ENCODE measurements at regions not wholly inside any gene's neighbourhood (a gene's known extent, or its start where the extent isn't known, plus 50 kb on each side); places are given as distances from the start of the nearest gene placed in this dataset.
"Not testable (repeated sequence)": the region's sequence is repeated elsewhere in the genome, so short reads cannot be mapped to it uniquely, and the experiment has no call there.

DNA sequence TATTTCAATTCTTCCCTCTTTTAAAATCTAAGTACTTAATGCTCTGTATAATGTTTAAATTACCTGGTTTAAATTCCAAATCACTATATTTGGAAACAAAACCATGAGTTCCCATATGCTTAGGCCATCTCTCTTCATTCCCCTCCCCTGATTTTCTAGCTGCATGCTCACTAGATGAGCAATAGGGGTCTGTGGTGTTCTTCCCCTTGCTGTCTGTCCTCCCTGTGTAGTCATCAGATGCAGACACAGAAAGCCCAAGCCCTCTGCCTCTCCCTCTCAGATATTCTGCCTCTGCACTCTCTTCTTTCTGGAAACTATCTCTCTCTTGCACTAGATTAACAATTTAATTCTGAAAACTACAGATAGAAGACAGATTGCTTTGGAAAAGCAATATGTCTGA, 1730.2 kb downstream of the OLFM4 start:
- Mint-ChIP-seq H3K4me1 (no peaks in the 10 kb centered on the region), H3K27ac (no peak overlapping the region), H3K9me3 (no peaks in the 10 kb centered on the region), H3K4me3 (no peak overlapping the region), H3K27me3 (no peaks in the 10 kb centered on the region), H3K36me3 (no peaks in the 10 kb centered on the region)
- no peak for DNase-seq
- CTCF ChIA-PET, result no interaction called here

DNA sequence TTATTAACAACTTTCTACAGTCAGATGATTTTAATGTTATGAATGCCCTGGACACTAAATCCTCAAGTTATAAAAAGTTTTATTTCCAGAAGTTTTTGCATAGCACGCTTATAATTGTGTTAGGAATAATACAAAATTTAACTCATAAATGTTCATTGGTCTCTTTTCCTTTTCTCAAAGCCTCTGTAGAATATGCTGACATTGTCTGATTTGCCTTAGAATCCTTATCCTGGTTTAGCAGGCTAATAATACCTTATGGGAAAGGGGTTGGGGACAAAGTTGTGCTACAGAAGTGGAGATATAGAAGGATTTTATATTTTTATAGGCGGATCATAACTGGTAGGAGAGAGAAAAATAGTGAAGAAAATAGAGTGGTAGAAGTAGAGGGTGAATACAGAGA, 1739.6 kb downstream of the OLFM4 start:
- H3K36me3 Mint-ChIP-seq, result no peaks in the 10 kb centered on the region
- no peak overlapping the region for H3K27ac Mint-ChIP-seq
- H3K4me1 Mint-ChIP-seq, result no peaks in the 10 kb centered on the region
- no peak overlapping the region for H3K4me3 Mint-ChIP-seq
- no peaks in the 10 kb centered on the region for H3K27me3 Mint-ChIP-seq
- H3K9me3 Mint-ChIP-seq, result peaks cover 6% of the 10 kb centered on the region
- DNase-seq, result no peak
- CTCF ChIA-PET, result no interaction called here

DNA sequence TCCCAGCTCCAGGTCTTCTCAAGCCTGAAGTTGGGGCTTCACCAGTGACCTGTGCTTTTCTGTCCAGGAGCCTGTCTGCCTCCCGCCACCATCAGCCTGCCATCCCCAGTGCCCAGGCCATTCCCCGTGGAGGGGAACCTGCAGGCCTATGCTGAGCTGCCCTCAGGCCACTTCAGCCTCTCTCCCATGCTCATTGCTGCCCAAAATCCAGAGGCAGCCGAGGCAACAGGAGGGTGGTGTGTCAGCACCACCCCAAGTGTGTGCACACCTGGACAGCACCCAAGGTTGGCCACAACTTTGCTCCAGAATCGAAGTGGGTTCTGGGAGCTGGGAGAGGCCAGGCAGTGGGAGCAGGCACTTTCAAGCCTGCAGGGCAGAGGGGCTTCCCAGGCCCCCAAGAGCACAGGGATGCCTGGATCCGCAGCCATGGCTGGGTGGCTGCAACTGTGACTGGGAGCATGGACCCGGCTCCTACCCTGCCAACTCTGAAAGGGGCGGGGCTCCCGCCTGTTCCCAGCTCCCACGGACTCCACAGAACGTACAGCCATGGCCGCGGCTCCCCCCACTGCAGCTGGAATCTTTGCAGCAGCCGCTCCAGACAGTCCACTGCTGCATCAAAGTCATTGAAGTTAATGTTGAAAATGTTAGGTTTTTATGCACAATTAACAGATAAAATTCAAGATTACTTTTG, 1747.0 kb downstream of the OLFM4 start:
- CTCF ChIA-PET, result no interaction called here
- DNase-seq, result no peak
- peaks cover 9% of the 10 kb centered on the region for H3K9me3 Mint-ChIP-seq

DNA sequence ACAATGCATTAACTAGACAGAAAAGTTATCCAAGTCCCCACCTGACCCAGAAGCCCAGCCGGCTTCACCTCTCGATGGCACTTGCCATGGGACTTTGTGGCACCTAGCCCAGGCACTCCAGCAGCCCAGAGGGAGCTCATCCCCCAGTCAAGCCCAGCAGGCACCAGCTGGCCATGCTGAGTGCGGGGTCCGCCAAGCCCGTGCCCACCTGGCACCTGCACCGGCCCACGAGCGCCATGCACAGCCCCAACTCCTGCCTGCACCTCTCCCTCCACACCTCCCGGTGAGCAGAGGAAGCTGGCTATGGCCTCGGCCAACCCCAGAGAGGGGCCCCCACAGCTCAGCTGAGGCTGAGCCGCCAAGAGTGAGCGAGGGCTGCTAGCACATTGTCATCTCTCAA, 1759.1 kb downstream of the OLFM4 start:
- H3K4me1 Mint-ChIP-seq, result no peaks in the 10 kb centered on the region
- no peak overlapping the region for H3K27ac Mint-ChIP-seq
- H3K9me3 Mint-ChIP-seq, result peaks cover 11% of the 10 kb centered on the region
- H3K36me3 Mint-ChIP-seq, result no peaks in the 10 kb centered on the region
- H3K4me3 Mint-ChIP-seq, result no peak overlapping the region
- no peak for DNase-seq
- CTCF ChIA-PET, result no interaction called here
- H3K27me3 Mint-ChIP-seq, result no peaks in the 10 kb centered on the region

More for the DNA sequence above, 1747.0 kb downstream of the OLFM4 start:
- no peaks in the 10 kb centered on the region for H3K36me3 Mint-ChIP-seq
- no peaks in the 10 kb centered on the region for H3K27me3 Mint-ChIP-seq
- no peak overlapping the region for H3K27ac Mint-ChIP-seq
- no peaks in the 10 kb centered on the region for H3K4me1 Mint-ChIP-seq
- H3K4me3 Mint-ChIP-seq, result no peak overlapping the region

DNA sequence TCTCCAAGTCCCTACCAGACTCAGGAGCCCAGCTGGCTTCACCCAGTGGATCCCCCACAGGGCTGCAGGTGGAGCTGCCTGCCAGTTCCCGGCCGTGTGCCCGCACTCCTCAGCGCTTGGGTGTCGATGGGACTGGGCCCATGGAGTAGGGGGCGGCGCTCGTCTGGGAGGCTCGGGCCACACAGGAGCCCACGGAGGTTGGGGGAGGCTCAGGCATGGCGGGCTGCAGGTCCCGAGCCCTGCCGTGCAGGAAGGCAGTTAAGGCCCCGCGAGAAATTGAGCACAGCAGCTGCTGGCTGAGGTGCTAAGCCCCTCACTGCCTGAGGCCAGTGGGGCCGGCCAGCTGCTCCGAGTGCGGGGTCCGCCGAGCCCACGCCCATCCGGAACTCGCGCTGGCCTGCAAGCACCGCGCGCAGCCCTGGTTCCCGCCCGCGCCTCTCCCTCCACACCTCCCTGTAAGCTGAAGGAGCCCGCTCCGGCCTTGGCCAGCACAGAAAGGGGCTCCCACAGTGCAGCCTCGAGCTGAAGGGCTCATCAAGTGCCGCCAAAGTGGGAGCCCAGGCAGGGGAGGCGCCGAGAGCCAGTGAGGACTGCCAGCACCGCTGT, 1771.1 kb downstream of the OLFM4 start:
- H3K4me1 Mint-ChIP-seq, result no peaks in the 10 kb centered on the region
- H3K27ac Mint-ChIP-seq, result no peak overlapping the region
- H3K9me3 Mint-ChIP-seq, result peaks cover 11% of the 10 kb centered on the region
- CTCF ChIA-PET, result no interaction called here
- H3K4me3 Mint-ChIP-seq, result no peak overlapping the region
- no peak for DNase-seq
- H3K27me3 Mint-ChIP-seq, result no peaks in the 10 kb centered on the region
- H3K36me3 Mint-ChIP-seq, result no peaks in the 10 kb centered on the region

DNA sequence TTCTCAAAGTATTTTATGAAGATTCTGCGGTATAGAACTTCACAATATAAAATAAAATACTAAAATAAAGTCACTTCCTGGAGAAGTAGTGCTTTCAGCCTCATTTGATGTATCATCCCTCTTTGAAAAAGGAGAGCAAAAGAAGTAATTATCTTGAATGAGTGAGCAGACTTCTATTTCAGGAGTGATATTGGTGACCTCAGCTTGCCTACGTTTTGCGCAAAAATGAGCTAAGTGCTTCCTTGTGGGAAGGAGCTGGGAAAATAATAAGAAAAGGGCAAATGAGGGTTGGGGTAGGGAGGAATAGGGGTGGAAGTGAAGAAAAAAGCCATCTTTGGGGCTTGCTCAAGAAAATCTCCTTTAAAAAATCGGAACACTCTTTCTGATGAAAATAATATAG, 1773.6 kb downstream of the OLFM4 start:
- no peaks in the 10 kb centered on the region for H3K4me1 Mint-ChIP-seq
- no peak for DNase-seq
- no peaks in the 10 kb centered on the region for H3K36me3 Mint-ChIP-seq
- CTCF ChIA-PET, result no interaction called here
- H3K9me3 Mint-ChIP-seq, result peaks cover 11% of the 10 kb centered on the region
- H3K27ac Mint-ChIP-seq, result no peak overlapping the region
- H3K4me3 Mint-ChIP-seq, result no peak overlapping the region
- H3K27me3 Mint-ChIP-seq, result no peaks in the 10 kb centered on the region

DNA sequence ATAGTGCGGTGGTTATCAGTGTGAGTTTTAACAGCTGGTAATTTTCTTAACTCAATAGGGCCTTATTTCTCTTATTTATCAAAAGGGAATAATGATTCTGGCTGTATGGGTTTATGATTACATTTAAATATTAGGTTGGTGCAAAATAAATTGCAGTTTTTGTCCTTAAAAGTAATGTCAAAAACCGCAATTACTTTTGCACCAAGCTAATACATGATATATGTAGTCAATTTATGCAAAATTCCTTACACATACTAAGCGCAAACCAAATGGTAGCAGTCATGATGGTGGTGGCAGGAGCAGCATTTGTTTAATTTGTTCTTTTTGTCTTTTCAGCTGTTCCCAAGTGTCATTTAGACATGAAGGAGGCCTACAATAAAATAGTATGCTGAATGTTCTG, 1777.1 kb downstream of the OLFM4 start:
- no peak overlapping the region for H3K27ac Mint-ChIP-seq
- H3K9me3 Mint-ChIP-seq, result peaks cover 2% of the 10 kb centered on the region
- no peak for DNase-seq
- no peaks in the 10 kb centered on the region for H3K36me3 Mint-ChIP-seq
- no peaks in the 10 kb centered on the region for H3K4me1 Mint-ChIP-seq
- no peaks in the 10 kb centered on the region for H3K27me3 Mint-ChIP-seq
- H3K4me3 Mint-ChIP-seq, result no peak overlapping the region
- CTCF ChIA-PET, result no interaction called here

DNA sequence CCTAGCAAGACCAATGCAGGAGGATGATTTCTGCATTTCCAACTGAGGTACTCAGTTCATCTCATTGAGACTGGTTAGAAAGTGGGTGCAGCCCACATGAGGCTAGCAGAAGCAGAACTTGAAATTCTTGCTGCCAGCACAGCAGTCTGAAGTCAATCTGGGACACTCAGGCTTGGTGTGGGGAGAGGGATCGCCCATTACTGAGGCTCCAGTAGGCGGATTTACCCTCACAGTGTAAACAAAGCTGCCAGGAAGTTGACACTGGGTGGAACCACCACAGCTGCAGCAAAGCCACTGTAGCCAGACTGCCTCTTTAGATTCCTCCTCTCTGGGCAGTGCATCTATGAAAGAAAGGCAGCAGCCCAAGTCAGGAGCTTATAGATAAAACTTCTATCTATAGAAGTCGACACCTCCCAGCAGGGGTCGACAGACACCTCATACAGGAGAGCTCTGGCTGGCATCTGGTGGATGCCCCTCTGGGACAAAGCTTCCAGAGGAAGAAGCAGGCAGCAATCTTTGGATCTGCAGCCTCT, 1793.4 kb downstream of the OLFM4 start:
- H3K27me3 Mint-ChIP-seq, H3K4me3 Mint-ChIP-seq, CTCF ChIA-PET, H3K36me3 Mint-ChIP-seq, H3K4me1 Mint-ChIP-seq, DNase-seq, H3K27ac Mint-ChIP-seq: not testable (repeated sequence)
- peaks cover 29% of the 10 kb centered on the region for H3K9me3 Mint-ChIP-seq

DNA sequence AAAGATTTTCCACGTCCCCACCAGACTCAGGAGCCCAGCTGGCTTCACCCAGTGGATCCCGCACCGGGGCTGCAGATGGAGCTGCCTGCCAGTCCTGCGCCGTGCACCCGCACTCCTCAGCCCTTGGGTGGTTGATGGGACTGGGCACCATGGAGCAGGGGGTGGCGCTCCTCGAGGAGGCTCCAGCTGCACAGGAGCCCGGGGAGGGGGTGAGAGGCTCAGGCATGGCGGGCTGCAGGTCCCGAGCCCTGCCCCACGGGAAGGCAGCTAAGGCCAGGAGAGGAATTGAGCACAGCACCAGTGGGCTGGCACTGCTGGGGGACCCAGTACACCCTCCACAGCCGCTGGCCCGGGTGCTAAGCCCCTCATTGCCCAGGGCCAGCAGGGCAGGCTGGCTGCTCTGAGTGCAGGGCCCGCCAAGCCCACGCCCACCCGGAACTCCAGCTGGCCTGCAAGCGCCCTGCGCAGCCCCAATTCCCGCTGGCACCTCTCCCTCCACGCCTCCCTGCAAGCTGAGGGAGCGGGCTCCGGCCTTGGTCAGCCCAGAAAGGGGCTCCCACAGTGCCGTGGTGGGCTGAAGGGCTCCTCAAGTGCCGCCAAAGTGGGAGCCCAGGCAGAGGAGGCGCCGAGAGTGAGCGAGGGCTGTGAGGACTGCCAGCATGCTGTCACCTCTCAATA, 1800.9 kb downstream of the OLFM4 start:
- H3K4me1 Mint-ChIP-seq, H3K4me3 Mint-ChIP-seq, CTCF ChIA-PET, H3K27ac Mint-ChIP-seq, DNase-seq, H3K36me3 Mint-ChIP-seq, H3K27me3 Mint-ChIP-seq: not testable (repeated sequence)
- peaks cover 15% of the 10 kb centered on the region for H3K9me3 Mint-ChIP-seq

DNA sequence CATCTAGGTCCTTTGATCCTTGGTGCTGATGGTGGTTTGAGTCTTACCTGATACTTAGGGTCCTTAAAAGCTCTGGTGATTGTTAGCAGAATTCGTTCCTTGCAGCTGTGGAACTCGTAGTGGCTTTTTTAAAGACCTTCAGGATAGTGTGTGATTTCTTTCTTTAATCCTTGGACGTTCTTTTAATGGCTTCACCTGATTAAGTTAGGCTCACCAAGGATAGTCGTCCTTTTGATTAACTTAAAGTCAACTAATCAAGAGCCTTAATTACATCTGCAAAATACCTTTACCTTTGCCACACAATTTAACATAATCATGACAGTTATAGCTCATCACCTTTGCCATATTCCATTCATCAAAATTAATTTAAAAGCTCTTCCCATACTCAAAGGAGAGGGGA, 1807.7 kb downstream of the OLFM4 start:
- H3K27me3 Mint-ChIP-seq, result no peaks in the 10 kb centered on the region
- no peak for DNase-seq
- no peak overlapping the region for H3K4me3 Mint-ChIP-seq
- H3K4me1 Mint-ChIP-seq, result no peaks in the 10 kb centered on the region
- CTCF ChIA-PET, result no interaction called here
- H3K27ac Mint-ChIP-seq, result no peak overlapping the region
- no peaks in the 10 kb centered on the region for H3K36me3 Mint-ChIP-seq
- H3K9me3 Mint-ChIP-seq, result peaks cover 2% of the 10 kb centered on the region

DNA sequence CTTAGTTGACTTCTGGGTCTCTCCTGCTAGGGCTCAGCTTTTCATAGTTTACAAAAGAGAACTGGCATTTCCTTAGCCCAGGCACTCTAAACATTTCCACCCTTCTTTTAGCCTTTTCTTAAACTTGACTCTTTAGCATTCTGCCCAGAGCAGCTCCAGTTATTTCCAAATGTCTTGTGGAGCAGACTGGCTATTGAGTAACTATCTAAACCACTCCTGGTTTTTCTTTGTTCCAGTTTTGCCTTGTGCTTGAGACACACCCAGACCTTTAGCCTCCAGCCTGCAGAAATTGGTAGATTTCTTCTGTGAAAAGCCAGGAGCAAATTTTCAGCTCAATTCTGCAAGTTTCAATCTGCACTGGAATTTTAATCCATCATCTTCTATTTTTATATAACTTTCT, 1813.1 kb downstream of the OLFM4 start:
- Mint-ChIP-seq H3K36me3 (no peaks in the 10 kb centered on the region), H3K4me1 (no peaks in the 10 kb centered on the region), H3K27me3 (no peaks in the 10 kb centered on the region), H3K4me3 (no peak overlapping the region), H3K9me3 (peaks cover 7% of the 10 kb centered on the region), H3K27ac (no peak overlapping the region)
- no peak for DNase-seq
- CTCF ChIA-PET, result no interaction called here

DNA sequence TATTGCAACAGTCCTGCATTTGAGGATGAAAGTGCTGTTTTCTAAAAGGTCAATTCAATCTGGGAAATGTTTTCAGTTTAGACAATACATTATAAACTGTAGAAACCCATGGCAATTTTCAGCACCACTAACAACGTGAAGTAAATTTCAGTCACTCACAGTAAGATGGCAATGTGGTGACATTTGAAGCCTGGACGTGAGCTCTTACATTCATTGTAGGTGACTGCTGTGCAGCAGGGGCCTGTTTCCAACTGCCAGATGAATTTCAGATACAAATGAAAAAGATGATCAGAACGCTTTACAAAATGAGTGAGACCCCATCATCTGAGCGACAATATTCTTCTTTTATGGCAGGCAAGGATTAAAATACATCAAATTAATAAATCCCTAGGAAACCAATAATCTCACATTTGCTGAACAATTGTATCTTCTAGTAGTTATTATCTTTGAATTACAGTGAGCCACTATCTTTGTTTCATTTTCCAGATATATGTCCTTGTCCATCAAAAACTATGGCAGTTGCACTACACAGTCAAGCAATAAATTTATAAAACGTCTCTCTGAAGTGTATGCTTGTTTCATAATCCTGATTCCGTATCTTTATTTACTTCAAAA, 1816.8 kb downstream of the OLFM4 start:
- Mint-ChIP-seq H3K36me3 (no peaks in the 10 kb centered on the region), H3K4me1 (no peaks in the 10 kb centered on the region)

DNA sequence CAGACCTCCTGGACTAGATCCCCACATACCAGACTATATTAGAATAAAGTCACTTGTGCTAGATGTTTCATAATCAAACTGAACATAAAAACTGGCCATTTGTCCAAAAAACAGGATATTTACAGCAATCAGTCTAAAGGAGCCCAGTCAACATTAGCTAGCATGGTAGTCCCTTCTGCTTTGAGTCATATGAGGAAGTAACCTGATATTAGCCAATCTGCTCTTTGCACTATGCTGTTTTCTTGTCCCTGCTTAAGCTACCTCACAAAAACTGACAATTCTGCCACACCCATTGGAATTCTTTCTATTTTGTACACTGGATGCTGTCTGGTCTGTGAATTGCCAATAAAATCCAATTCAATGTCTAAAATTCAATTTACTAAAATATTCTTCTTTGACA, 1824.2 kb downstream of the OLFM4 start:
- CTCF ChIA-PET, result no interaction called here
- no peaks in the 10 kb centered on the region for H3K36me3 Mint-ChIP-seq
- H3K27me3 Mint-ChIP-seq, result no peaks in the 10 kb centered on the region
- no peaks in the 10 kb centered on the region for H3K9me3 Mint-ChIP-seq
- H3K27ac Mint-ChIP-seq, result no peak overlapping the region
- no peak for DNase-seq
- H3K4me1 Mint-ChIP-seq, result no peaks in the 10 kb centered on the region
- H3K4me3 Mint-ChIP-seq, result no peak overlapping the region

More for the DNA sequence above, 1816.8 kb downstream of the OLFM4 start:
- H3K9me3 Mint-ChIP-seq, result peaks cover 7% of the 10 kb centered on the region
- DNase-seq, result no peak
- no peak overlapping the region for H3K27ac Mint-ChIP-seq
- CTCF ChIA-PET, result no interaction called here
- H3K4me3 Mint-ChIP-seq, result no peak overlapping the region
- no peaks in the 10 kb centered on the region for H3K27me3 Mint-ChIP-seq

DNA sequence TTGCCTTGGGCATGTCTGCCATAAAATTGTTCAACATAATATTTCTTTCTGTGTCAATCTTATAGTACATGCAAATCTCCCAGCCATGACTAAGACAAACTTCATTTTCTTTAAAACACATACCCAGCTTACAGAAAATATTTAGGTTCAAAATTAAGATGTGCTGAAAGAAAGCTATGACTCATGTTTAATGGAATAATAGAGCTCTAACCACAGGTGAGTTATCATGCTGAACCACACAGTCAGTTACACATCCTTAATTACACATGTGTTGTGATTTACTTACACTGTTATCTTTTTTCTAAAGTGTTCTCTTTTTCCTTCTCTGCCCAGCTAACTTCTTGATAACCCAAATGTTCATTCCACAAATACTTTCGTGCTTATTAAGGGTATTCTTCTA, 1831.2 kb downstream of the OLFM4 start:
- no peak for DNase-seq
- CTCF ChIA-PET, result no interaction called here
- H3K4me3 Mint-ChIP-seq, result no peak overlapping the region
- no peaks in the 10 kb centered on the region for H3K36me3 Mint-ChIP-seq
- no peak overlapping the region for H3K27ac Mint-ChIP-seq
- no peaks in the 10 kb centered on the region for H3K27me3 Mint-ChIP-seq
- no peaks in the 10 kb centered on the region for H3K4me1 Mint-ChIP-seq
- H3K9me3 Mint-ChIP-seq, result peaks cover 11% of the 10 kb centered on the region

DNA sequence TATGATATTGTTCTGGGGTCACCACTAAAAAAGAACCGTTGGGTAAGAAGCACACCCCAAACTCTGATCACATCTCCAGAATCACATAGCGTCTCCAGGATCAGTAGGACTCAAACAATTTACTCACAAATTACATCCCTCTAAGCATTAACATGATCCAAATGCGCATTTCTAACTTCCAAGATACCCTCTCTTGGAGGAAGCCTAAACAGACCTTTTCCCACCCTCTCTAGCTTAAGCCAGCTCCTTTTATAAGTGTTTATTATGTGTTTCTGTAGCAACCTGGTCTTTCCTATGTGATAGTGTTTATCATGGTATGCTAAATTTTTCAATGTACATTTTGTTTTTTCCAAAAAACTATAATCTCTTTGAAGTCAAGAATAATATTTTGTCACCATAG, 1846.5 kb downstream of the OLFM4 start:
- Mint-ChIP-seq H3K9me3 (peaks cover 2% of the 10 kb centered on the region), H3K4me1 (no peaks in the 10 kb centered on the region), H3K27me3 (no peaks in the 10 kb centered on the region), H3K27ac (no peak overlapping the region), H3K36me3 (no peaks in the 10 kb centered on the region), H3K4me3 (no peak overlapping the region)
- CTCF ChIA-PET, result no interaction called here
- DNase-seq, result no peak

Data from activated naive CD4-positive, alpha-beta T cell treated with anti-CD3 and anti-CD28 coated beads, Interleukin-2, amount 10 ng/mL, durations not matched to agents 7 days and 5 days (primary cell).